NCI-H2196 (cell line): ENCODE measurements at regions not wholly inside any gene's neighbourhood (a gene's known extent, or its start where the extent isn't known, plus 50 kb on each side); places are given as distances from the start of the nearest gene placed in this dataset.

Source experiments
- DNase-seq: peaks from one replicate; lab custom pipeline; 2025; ENCODE audit not compliant: unreplicated experiment; lab: John Stamatoyannopoulos, UW

- no peak for DNase-seq
These were observed 66.2 kb upstream of the CDK13 start for GRCh38 chr7:39883812-39884390.

GRCh38 chr7:39888171-39888853, 61.7 kb upstream of the CDK13 start:
- no peak for DNase-seq

GRCh38 chr7:39890411-39890810, 59.6 kb upstream of the CDK13 start:
- DNase-seq: no peak

- no peak for DNase-seq
These were observed 58.2 kb upstream of the CDK13 start for GRCh38 chr7:39891894-39892293.

- DNase-seq: no peak
These were observed 57.7 kb upstream of the CDK13 start for GRCh38 chr7:39892361-39892760.

GRCh38 chr7:39894904-39895303, 55.2 kb upstream of the CDK13 start:
- DNase-seq: no peak

GRCh38 chr7:39896840-39897239, 53.2 kb upstream of the CDK13 start:
- DNase-seq: no peak

- DNase-seq: no peak
These were observed 51.2 kb upstream of the CDK13 start for GRCh38 chr7:39898867-39899266.
